ENCODE measurements at regions not wholly inside any gene's neighbourhood (a gene's known extent, or its start where the extent isn't known, plus 50 kb on each side); places are given as distances from the start of the nearest gene placed in this dataset.
"Not testable (repeated sequence)": the region's sequence is repeated elsewhere in the genome, so short reads cannot be mapped to it uniquely, and the experiment has no call there.

DNA sequence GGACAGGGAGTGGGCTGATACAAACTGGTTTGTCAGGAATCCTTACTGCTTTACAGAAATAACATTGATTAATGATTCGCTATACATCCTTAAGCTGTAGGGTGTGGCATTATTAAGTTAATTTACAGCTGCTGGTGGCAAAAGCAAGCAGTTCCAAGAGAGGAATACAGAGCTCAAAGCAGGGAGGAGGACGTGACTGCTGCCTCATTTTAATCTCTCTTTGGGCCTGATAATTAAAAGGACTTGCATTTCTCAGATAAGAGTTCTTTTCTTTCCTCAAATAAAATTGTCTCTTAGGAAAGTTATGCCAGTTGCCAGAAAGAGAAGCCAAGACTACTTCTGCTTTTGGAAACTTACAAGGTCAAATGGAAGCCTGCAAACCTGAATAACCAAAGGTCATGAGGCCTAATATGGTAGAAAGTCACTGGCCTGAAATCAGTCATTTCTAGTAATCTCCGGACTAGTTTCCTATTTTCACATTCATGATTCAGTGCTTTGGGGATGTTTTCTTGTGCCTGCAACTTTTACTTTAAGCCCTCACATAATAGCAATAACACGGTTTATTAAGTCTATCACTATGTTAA is 426.2 kb upstream of the SPATA31A3 start:
- intact Hi-C loops (cut with DNase I); H3K9me3 ChIP-seq; H3K36me3 ChIP-seq (replicated peaks in 1 of 2; ENCODE audit: insufficient read depth in 1 of 2, low read depth in 2 of 2); H3K4me1 ChIP-seq; H3K27me3 ChIP-seq; H3K27ac ChIP-seq; H3K4me3 ChIP-seq; ATAC-seq; DNase-seq: not testable (repeated sequence)
- no CpG with 5 or more reads among the region's 4 CpGs for WGBS, 2 donors

DNA sequence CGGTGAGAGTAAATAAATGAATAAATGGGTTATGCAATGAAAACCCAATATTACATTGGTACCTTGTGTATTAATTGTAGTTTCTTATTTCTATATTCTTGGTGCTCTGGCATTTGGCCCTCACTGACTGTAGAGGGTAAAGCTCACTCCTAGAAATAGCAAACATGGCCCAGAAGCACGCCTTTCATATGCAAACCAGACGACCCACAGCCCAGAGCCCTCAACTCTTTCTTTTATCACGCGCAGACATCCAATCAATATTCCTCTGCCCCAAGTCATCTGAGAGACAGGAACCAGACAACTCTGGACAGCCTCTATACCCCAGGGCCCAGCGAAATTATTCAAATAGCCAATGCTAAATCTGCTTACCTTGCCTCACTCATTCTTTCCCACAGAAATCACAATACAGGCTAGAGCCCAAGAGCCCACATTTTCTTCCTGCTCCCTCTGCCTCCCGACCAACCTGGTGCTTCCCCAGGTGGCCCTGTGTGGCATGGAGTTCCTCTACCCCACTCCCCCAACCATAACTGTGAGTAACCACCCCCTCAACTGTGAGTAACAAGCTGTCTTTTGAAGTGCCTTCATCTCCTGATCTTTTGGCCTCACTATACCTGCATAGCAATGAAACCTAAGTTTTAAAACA is 425.1 kb upstream of the SPATA31A3 start:
- ATAC-seq; H3K4me1 ChIP-seq; H3K36me3 ChIP-seq (replicated peaks in 1 of 2; ENCODE audit: insufficient read depth in 1 of 2, low read depth in 2 of 2); H3K9me3 ChIP-seq; H3K4me3 ChIP-seq; DNase-seq; H3K27ac ChIP-seq; H3K27me3 ChIP-seq; intact Hi-C loops (cut with DNase I): not testable (repeated sequence)
- WGBS, 2 donors = 83 to 90% methylated on average over 1 of the region's 7 CpGs

DNA sequence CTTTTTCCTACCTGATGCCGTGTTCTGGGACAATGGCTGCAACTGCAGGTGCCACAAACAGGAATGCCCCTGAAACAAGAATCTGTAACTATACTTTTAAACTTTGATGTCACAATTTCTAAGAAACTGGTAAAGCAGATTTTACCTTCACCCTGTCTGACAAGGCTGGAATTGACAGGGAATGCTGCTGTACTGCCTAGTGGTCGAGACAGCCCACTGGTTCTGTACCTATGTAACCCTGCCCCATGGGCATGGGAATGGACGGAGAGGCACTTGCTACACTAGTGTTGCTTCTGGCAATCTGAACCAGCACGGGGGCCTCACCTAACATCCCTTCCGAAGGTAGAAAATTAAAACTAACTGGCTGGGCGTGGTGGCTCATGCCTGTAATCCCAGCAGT is 424.3 kb upstream of the SPATA31A3 start:
- H3K4me3 ChIP-seq; H3K9me3 ChIP-seq; DNase-seq; H3K36me3 ChIP-seq (replicated peaks in 1 of 2; ENCODE audit: insufficient read depth in 1 of 2, low read depth in 2 of 2); ATAC-seq; H3K27me3 ChIP-seq; H3K4me1 ChIP-seq; intact Hi-C loops (cut with DNase I); H3K27ac ChIP-seq: not testable (repeated sequence)
- WGBS, 2 donors = 85% methylated on average over 3 of the region's 6 CpGs; no CpG with 5 or more reads in 1 of the 2 donors

DNA sequence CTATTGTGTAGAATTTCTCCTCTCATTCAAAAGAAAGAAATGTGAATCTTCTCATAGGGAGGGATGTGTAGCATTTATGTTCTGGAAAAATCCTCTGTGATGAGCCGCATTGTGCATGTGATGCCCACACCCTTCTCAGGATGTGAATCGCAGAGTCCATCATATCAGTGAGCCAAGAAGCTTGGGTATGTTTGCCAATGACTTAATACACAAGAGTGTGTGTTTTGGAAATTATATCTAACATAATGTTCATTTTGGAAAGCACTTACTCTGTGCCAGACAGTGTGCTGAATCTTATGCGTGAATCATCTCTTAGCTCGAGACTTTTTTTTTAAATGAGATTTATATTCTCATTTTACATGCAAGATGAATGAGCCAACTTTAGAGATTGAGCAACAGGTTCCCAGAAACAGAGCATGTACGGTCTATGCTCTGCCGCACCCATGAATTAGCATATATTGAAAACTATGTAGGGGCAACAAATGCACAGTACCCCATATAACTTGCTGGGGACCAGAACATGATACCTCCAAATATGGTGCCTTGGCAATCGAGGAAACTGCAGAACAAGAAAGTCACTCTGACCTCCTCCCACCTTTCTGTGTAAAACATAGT is 418.4 kb upstream of the SPATA31A3 start:
- H3K36me3 ChIP-seq (replicated peaks in 1 of 2; ENCODE audit: insufficient read depth in 1 of 2, low read depth in 2 of 2); H3K27me3 ChIP-seq; intact Hi-C loops (cut with DNase I); ATAC-seq; H3K27ac ChIP-seq; H3K9me3 ChIP-seq; H3K4me3 ChIP-seq; DNase-seq; H3K4me1 ChIP-seq: not testable (repeated sequence)
- 56 to 73% methylated on average over 3 to 4 of the region's 7 CpGs for WGBS, 2 donors

DNA sequence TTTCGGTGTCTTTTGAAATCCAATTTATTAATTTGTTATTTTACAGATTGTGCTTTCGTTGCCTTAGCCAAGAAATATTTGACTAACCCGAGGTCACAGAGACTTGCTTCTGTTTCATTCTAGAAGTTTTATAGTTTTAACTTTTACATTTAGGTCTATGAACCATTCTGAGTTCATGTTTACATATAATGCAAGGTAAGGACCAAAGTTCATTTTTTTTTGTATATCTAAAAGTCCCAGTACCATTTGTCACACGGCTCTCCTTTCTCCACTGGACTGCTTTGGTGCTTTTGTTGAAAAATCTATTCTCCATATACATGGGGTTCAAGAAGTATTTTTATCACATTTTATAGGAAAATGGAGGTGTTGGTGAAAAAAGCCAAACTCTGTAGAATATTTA is 411.4 kb upstream of the SPATA31A3 start:
- ATAC-seq; H3K9me3 ChIP-seq; H3K4me1 ChIP-seq; DNase-seq; intact Hi-C loops (cut with DNase I); H3K36me3 ChIP-seq (replicated peaks in 1 of 2; ENCODE audit: insufficient read depth in 1 of 2, low read depth in 2 of 2); H3K4me3 ChIP-seq; H3K27ac ChIP-seq; H3K27me3 ChIP-seq: not testable (repeated sequence)
- WGBS, 2 donors = no CpG with 5 or more reads among the region's 4 CpGs

DNA sequence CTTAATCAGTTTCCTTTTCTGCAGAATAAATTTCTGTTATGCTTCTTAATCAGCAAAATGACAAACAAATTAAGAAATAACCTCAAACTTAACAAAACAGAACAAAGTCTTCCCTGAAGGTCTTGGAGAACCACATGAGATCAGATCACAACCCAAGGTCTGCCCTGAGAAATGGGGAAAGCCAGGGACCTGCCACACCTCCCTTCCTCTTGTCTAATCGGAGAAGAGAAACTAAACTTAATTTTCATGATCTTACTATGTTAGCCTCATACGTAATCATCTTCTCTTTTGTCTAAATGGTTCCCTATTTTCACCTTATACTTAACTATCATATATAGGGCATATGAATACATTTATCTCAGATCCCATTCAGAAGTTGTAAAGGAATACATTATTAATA is 405.4 kb upstream of the SPATA31A3 start:
- H3K4me3 ChIP-seq; DNase-seq; H3K27me3 ChIP-seq; intact Hi-C loops (cut with DNase I); H3K9me3 ChIP-seq; H3K27ac ChIP-seq; H3K4me1 ChIP-seq; ATAC-seq; H3K36me3 ChIP-seq (replicated peaks in 1 of 2; ENCODE audit: insufficient read depth in 1 of 2, low read depth in 2 of 2): not testable (repeated sequence)
- 56 to 63% methylated on average over 1 to 2 of the region's 2 CpGs for WGBS, 2 donors

DNA sequence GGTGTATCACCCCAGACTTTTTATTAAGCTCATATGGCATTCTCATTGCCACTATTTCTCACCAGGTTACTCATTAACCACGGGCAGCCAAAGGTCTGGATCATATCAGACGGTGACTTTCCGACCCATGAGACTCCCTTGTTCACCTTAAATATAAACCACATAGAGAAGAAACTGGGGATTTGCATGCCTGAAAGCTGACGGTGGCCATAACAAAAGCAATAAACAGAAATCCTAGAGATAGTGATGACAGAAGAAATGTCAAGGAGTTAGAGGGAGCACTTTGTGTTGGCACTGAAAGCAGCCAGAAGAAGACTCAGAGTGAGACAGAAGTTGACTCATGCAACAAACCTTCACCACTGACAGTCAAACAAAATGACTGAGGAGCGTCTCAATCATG is 402.4 kb upstream of the SPATA31A3 start:
- ATAC-seq = peak; percentile 87
- H3K27ac ChIP-seq; DNase-seq; H3K27me3 ChIP-seq; H3K36me3 ChIP-seq (replicated peaks in 1 of 2; ENCODE audit: insufficient read depth in 1 of 2, low read depth in 2 of 2); H3K4me1 ChIP-seq; H3K4me3 ChIP-seq; H3K9me3 ChIP-seq; intact Hi-C loops (cut with DNase I): not testable (repeated sequence)
- no CpG with 5 or more reads among the region's 5 CpGs for WGBS, 2 donors

DNA sequence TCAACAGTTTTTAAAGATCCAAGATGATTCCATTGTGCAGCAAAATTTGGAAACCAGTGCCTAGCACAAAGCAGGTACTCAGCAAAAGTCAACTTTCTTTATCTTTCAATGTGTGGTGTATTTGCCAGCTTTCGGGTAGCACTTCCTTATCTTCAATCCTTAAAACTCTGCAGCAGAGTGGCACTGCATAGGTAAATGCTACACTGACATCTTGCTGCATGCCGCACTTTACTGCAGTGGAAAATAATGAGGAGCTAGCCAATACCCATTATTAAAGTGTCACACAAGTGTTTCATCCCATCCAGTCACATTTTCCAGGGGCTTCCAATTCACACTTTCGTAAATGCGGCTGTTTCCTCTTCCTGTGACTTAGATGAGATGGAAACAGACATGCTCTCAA is 401.7 kb upstream of the SPATA31A3 start:
- intact Hi-C loops (cut with DNase I); H3K4me1 ChIP-seq; DNase-seq; ATAC-seq; H3K27ac ChIP-seq; H3K4me3 ChIP-seq; H3K9me3 ChIP-seq; H3K27me3 ChIP-seq; H3K36me3 ChIP-seq (replicated peaks in 1 of 2; ENCODE audit: insufficient read depth in 1 of 2, low read depth in 2 of 2): not testable (repeated sequence)
- no CpG with 5 or more reads among the region's 4 CpGs for WGBS, 2 donors

DNA sequence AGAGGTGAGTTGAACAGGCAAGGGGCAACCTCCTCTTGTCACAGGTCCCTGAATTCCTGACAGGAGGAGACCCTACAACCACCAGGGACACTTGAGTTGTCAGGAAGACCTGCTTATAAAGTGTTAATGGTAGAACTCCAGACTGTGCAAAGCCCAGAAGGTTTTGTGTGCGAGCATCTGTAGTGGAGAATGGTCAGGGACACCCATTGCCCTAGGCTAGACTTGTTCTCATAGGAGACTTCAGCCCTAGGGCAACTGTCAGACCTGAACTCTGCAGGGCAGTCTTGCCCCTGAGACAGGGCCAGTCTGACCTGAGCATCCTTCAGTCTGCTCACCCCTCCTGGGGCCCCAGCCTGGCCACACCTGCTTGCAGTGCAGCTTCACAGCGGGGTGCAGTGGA is 377.3 kb upstream of the SPATA31A3 start:
- H3K4me3 ChIP-seq; H3K27me3 ChIP-seq; H3K9me3 ChIP-seq; H3K4me1 ChIP-seq; DNase-seq; ATAC-seq; intact Hi-C loops (cut with DNase I); H3K27ac ChIP-seq; H3K36me3 ChIP-seq (replicated peaks in 1 of 2; ENCODE audit: insufficient read depth in 1 of 2, low read depth in 2 of 2): not testable (repeated sequence)
- WGBS, 2 donors = no CpG with 5 or more reads among the region's 2 CpGs

DNA sequence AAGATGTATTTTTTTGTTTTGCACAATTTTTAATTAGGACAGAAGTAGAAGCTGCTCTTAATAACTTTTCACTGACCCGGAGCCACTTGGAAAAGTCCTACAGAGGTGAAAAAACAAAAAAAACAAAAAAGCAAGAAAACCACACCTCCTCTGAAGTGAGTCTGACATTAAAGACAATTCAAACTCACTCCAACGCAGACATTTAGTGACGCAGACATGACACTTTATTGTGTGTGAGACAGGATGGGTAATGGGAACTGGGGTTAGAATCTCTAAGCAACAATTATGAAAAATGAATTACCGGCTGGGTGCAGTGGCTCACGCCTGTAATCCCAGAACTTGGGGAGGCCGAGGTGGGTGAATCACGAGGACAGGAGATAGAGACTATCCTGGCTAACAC is 370.0 kb upstream of the SPATA31A3 start:
- DNase-seq; H3K9me3 ChIP-seq; H3K27me3 ChIP-seq; H3K4me3 ChIP-seq; intact Hi-C loops (cut with DNase I); H3K36me3 ChIP-seq (replicated peaks in 1 of 2; ENCODE audit: insufficient read depth in 1 of 2, low read depth in 2 of 2); ATAC-seq; H3K4me1 ChIP-seq; H3K27ac ChIP-seq: not testable (repeated sequence)
- WGBS, 2 donors = no CpG with 5 or more reads among the region's 7 CpGs

DNA sequence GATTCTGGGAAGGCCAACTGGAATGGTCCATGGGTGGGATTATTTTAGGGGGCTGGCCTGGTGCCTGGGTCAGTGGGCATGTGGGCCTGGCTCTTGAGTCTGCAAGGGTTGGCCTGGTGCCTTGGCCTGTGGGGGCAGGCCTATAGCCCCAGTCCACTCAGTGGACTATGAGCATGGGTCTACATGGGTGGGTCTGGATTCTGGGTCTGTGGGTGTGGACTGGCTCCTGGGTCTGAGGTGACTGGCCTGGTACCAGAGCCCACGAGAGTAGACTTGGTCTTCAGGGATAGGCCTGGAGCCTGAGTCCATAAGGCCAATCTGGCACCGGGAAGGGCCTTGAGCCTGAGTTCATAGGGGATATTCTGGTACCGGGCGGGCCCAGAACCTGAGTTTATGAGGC is 361.6 kb upstream of the SPATA31A3 start:
- WGBS, 2 donors = no CpG with 5 or more reads among the region's 4 CpGs
- ATAC-seq = not testable (repeated sequence)

DNA sequence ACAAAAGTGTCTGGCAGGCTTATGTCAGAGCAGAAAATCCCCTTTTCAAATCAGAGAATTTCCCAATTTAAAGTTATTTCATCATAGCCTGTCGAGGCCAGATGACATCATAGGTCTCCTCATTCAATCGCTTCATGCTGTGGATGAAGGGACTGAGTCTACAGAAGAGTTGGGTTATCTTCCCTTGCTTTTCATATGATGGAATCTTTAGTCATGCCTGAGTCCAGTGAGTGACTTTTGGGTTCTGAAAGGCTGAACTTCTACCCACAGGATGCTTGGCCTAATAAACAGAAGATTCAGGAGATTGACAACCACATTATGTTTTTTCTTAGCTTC is 357.0 kb upstream of the SPATA31A3 start:
- WGBS, 2 donors = no CpG with 5 or more reads among the region's 2 CpGs
- H3K9me3 ChIP-seq = not testable (repeated sequence)

More for the DNA sequence above, 361.6 kb upstream of the SPATA31A3 start:
- DNase-seq; intact Hi-C loops (cut with DNase I); H3K27me3 ChIP-seq; H3K9me3 ChIP-seq; H3K36me3 ChIP-seq (replicated peaks in 1 of 2; ENCODE audit: insufficient read depth in 1 of 2, low read depth in 2 of 2); H3K4me1 ChIP-seq; H3K4me3 ChIP-seq; H3K27ac ChIP-seq: not testable (repeated sequence)

More for the DNA sequence above, 357.0 kb upstream of the SPATA31A3 start:
- DNase-seq; intact Hi-C loops (cut with DNase I); H3K27ac ChIP-seq; H3K4me1 ChIP-seq; H3K36me3 ChIP-seq (replicated peaks in 1 of 2; ENCODE audit: insufficient read depth in 1 of 2, low read depth in 2 of 2); H3K4me3 ChIP-seq; H3K27me3 ChIP-seq; ATAC-seq: not testable (repeated sequence)

Measured in body of pancreas (tissue), 4 donors.